H9 (cell line): ENCODE measurements at regions not wholly inside any gene's neighbourhood (a gene's known extent, or its start where the extent isn't known, plus 50 kb on each side); places are given as distances from the start of the nearest gene placed in this dataset.
A peak's percentile ranks its signal among the peaks of the same experiment; 100 is the strongest.

Source experiments
- DNase-seq: peaks from one replicate; pipeline ENCODE4 v3.0.0-alpha.2; 2017
- H2AFZ ChIP-seq: one replicate; pipeline ENCODE4 v1.6.1; 2013; ENCODE audit warnings: mild to moderate bottlenecking, low read length, control low read depth, moderate library complexity
- H2AK5ac ChIP-seq: 2 replicates; pipeline ENCODE4 v1.6.1; 2013; ENCODE audit warnings: low read length, control low read depth, mixed read lengths; ENCODE audit not compliant: insufficient read length
- H2BK120ac ChIP-seq: one replicate; pipeline ENCODE4 v1.6.1; 2013; ENCODE audit warnings: low read depth, mild to moderate bottlenecking, low read length, control low read depth, inconsistent platforms; ENCODE audit not compliant: poor library complexity, severe bottlenecking
- H2BK12ac ChIP-seq: 2 replicates; pipeline ENCODE4 v1.6.1; 2013; ENCODE audit warnings: low read length, control low read depth, mixed read lengths, low read depth; ENCODE audit not compliant: insufficient read length
- H2BK15ac ChIP-seq: 2 replicates; pipeline ENCODE4 v1.6.1; 2013; ENCODE audit warnings: low read depth, low read length, control low read depth
- H2BK20ac ChIP-seq: one replicate; pipeline ENCODE4 v1.6.1; 2013; ENCODE audit warnings: low read depth, mild to moderate bottlenecking, low read length, control low read depth, inconsistent platforms; ENCODE audit not compliant: poor library complexity, severe bottlenecking
- H2BK5ac ChIP-seq: 2 replicates; pipeline ENCODE4 v1.6.1; 2013; ENCODE audit warnings: low read length, control low read depth, mixed read lengths; ENCODE audit not compliant: insufficient read length
- H3K14ac ChIP-seq: 2 replicates; pipeline ENCODE4 v1.6.1; 2013; ENCODE audit warnings: low read length, control low read depth; ENCODE audit not compliant: insufficient read depth
- H3K18ac ChIP-seq: 2 replicates; pipeline ENCODE4 v1.6.1; 2013; ENCODE audit warnings: low read depth, mild to moderate bottlenecking, mixed read lengths, low read length, control low read depth; ENCODE audit not compliant: insufficient read length
- H3K23ac ChIP-seq: 2 replicates; pipeline ENCODE4 v1.6.1; 2013; ENCODE audit warnings: low read length, control low read depth, mixed read lengths, low read depth; ENCODE audit not compliant: insufficient read length
- H3K23me2 ChIP-seq: 2 replicates; pipeline ENCODE4 v1.6.1; 2013; ENCODE audit warnings: low read depth, mild to moderate bottlenecking, mixed read lengths, low read length, control low read depth; ENCODE audit not compliant: insufficient read length, poor library complexity, severe bottlenecking
- H3K27ac ChIP-seq: 2 replicates; pipeline ENCODE4 v1.5.1; 2013; ENCODE audit warnings: low read length, control low read depth, mixed read lengths, low read depth; ENCODE audit not compliant: insufficient read length
- H3K27me3 ChIP-seq: 2 replicates; pipeline ENCODE4 v1.6.1; 2013; ENCODE audit warnings: low read length, control low read depth, inconsistent platforms; ENCODE audit not compliant: insufficient read depth
- H3K4ac ChIP-seq: 2 replicates; pipeline ENCODE4 v1.6.1; 2013; ENCODE audit warnings: low read depth, mild to moderate bottlenecking, control low read depth, inconsistent platforms, low read length, moderate library complexity
- H3K4me1 ChIP-seq: 2 replicates; pipeline ENCODE4 v1.6.1; 2013; ENCODE audit warnings: low read length, control low read depth, inconsistent platforms; ENCODE audit not compliant: insufficient read depth
- H3K4me2 ChIP-seq: 2 replicates; pipeline ENCODE4 v1.6.1; 2013; ENCODE audit warnings: low read length, control low read depth, mixed read lengths; ENCODE audit not compliant: insufficient read length, insufficient read depth
- H3K56ac ChIP-seq: 2 replicates; pipeline ENCODE4 v1.6.1; 2013; ENCODE audit warnings: low read depth, mild to moderate bottlenecking, mixed read lengths, low read length, control low read depth; ENCODE audit not compliant: insufficient read length
- H3K79me1 ChIP-seq: 2 replicates; pipeline ENCODE4 v1.6.1; 2013; ENCODE audit warnings: low read depth, mild to moderate bottlenecking, moderate library complexity, low read length, control low read depth, inconsistent platforms; ENCODE audit not compliant: insufficient read depth, poor library complexity, severe bottlenecking
- H3K79me2 ChIP-seq: 2 replicates; pipeline ENCODE4 v1.6.1; 2013; ENCODE audit warnings: low read length, control low read depth, inconsistent platforms; ENCODE audit not compliant: insufficient read depth
- H3K9ac ChIP-seq: 2 replicates; pipeline ENCODE4 v1.6.1; 2013; ENCODE audit warnings: low read length, control low read depth, mixed read lengths; ENCODE audit not compliant: insufficient read length; ENCODE audit errors: extremely low read depth
- H3K9me3 ChIP-seq: one replicate; pipeline ENCODE4 v1.6.1; 2013; ENCODE audit warnings: low read depth, low read length, inconsistent platforms; ENCODE audit not compliant: control insufficient read depth
- H3T11ph ChIP-seq: one replicate; pipeline ENCODE4 v1.6.1; 2013; ENCODE audit warnings: mild to moderate bottlenecking, low read length, control low read depth, inconsistent platforms
- H4K20me1 ChIP-seq: one replicate; pipeline ENCODE4 v1.6.1; 2013; ENCODE audit not compliant: control insufficient read depth, insufficient read length, insufficient read depth
- H4K5ac ChIP-seq: 2 replicates; pipeline ENCODE4 v1.6.1; 2013; ENCODE audit warnings: low read depth, mild to moderate bottlenecking, mixed read lengths, low read length, control low read depth; ENCODE audit not compliant: insufficient read length
- H4K8ac ChIP-seq: replicated peaks from 2 replicates; pipeline ENCODE4 v1.6.1; 2013; ENCODE audit warnings: low read length, control low read depth, mixed read lengths, low read depth; ENCODE audit not compliant: insufficient read length
- H4K91ac ChIP-seq: 2 replicates; pipeline ENCODE4 v1.6.1; 2013; ENCODE audit warnings: low read depth, mild to moderate bottlenecking, moderate library complexity, mixed read lengths, low read length, control low read depth; ENCODE audit not compliant: insufficient read length
- H3K27ac Mint-ChIP-seq, 3 experiments: 2 replicates in 2 of 3; 3 replicates in 1 of 3; pipeline ENCODE4 v1.8.0; 2020 to 2021; ENCODE audit warnings: mixed read lengths in 3 of 3, mild to moderate bottlenecking in 1 of 3, moderate library complexity in 1 of 3
- H3K27me3 Mint-ChIP-seq: 2 replicates; pipeline ENCODE4 v1.8.0; 2021; ENCODE audit warnings: low read depth, mild to moderate bottlenecking, moderate library complexity, mixed read lengths
- H3K36me3 Mint-ChIP-seq, 3 experiments: 2 replicates in 2 of 3; 3 replicates in 1 of 3; pipeline ENCODE4 v1.8.0; 2020 to 2021; ENCODE audit warnings: low read depth in 3 of 3, mixed read lengths in 3 of 3; ENCODE audit not compliant: insufficient read depth in 1 of 3
- H3K4me1 Mint-ChIP-seq, 2 experiments: 2 replicates each; pipeline ENCODE4 v1.8.0; 2020; ENCODE audit warnings: mixed read lengths in 2 of 2
- H3K4me3 Mint-ChIP-seq, 2 experiments: 2 replicates in 1 of 2; 3 replicates in 1 of 2; pipeline ENCODE4 v1.8.0; 2020 to 2021; ENCODE audit warnings: mild to moderate bottlenecking in 2 of 2, mixed read lengths in 2 of 2, moderate library complexity in 1 of 2
- H3K9me3 Mint-ChIP-seq, 2 experiments: 2 replicates in 1 of 2; 3 replicates in 1 of 2; pipeline ENCODE4 v1.8.0; 2020; ENCODE audit warnings: mild to moderate bottlenecking in 2 of 2, mixed read lengths in 2 of 2, moderate library complexity in 1 of 2
- WGBS: extraction: QIAGEN DNeasy Blood & Tissue Kit; methylation state at CpG from one replicate; pipeline ENCODE4 v1.1.7; 2013; ENCODE audit warnings: missing lambda C conversion rate, low lambda C conversion rate, mixed read lengths; ENCODE audit not compliant: insufficient read length; ENCODE audit errors: extremely low coverage; 5-methylcytosine and 5-hydroxymethylcytosine counted together
- TF ChIP-seq, protein P1 (sequence below): fragments of 200-600 bp; sonication (generic); conservative IDR thresholded peaks from 3 replicates; pipeline ENCODE4 v1.8.0; 2021; ENCODE audit warnings: antibody characterized with exemption, mild to moderate bottlenecking

GRCh38 chr5:174222891-174223290 lies 177.4 kb downstream of the NSG2 start:
- Histone ChIP-seq H3K4me2 (no peak overlapping the region), H3K4ac (no peak overlapping the region), H4K5ac (no peak overlapping the region), H3K14ac (no peak overlapping the region), H4K91ac (no peak overlapping the region), H3K79me1 (no peaks in the 10 kb centered on the region), H2BK15ac (no peak overlapping the region), H3K27ac (no peak overlapping the region), H3T11ph (no peak overlapping the region), H2AK5ac (no peak overlapping the region), H3K23ac (no peak overlapping the region), H3K9ac (no peak overlapping the region), H2BK20ac (no peak overlapping the region), H3K9me3 (no peaks in the 10 kb centered on the region), H2BK12ac (no peak overlapping the region), H2AFZ (no peak overlapping the region), H3K18ac (no peak overlapping the region), H3K4me1 (no peaks in the 10 kb centered on the region), H4K20me1 (no peaks in the 10 kb centered on the region), H4K8ac (no peak overlapping the region), H3K79me2 (no peaks in the 10 kb centered on the region), H2BK5ac (no peak overlapping the region), H3K27me3 (no peaks in the 10 kb centered on the region), H3K56ac (no peak overlapping the region), H3K23me2 (no peaks in the 10 kb centered on the region), H2BK120ac (no peak overlapping the region)
- no CpG with 5 or more reads among the region's 5 CpGs for WGBS
- no peaks in the 10 kb centered on the region for H3K9me3 Mint-ChIP-seq
- TF ChIP-seq, protein P1, sequence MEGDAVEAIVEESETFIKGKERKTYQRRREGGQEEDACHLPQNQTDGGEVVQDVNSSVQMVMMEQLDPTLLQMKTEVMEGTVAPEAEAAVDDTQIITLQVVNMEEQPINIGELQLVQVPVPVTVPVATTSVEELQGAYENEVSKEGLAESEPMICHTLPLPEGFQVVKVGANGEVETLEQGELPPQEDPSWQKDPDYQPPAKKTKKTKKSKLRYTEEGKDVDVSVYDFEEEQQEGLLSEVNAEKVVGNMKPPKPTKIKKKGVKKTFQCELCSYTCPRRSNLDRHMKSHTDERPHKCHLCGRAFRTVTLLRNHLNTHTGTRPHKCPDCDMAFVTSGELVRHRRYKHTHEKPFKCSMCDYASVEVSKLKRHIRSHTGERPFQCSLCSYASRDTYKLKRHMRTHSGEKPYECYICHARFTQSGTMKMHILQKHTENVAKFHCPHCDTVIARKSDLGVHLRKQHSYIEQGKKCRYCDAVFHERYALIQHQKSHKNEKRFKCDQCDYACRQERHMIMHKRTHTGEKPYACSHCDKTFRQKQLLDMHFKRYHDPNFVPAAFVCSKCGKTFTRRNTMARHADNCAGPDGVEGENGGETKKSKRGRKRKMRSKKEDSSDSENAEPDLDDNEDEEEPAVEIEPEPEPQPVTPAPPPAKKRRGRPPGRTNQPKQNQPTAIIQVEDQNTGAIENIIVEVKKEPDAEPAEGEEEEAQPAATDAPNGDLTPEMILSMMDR = no peak
- peaks cover 0 to 10% of the 10 kb centered on the region in 2 experiments; a peak in 2 of 4 replicates for H3K4me1 Mint-ChIP-seq
- H3K27ac Mint-ChIP-seq = no peak overlapping the region
- no peaks in the 10 kb centered on the region; a peak in 1 of 7 replicates for H3K36me3 Mint-ChIP-seq
- H3K27me3 Mint-ChIP-seq = peaks cover 3% of the 10 kb centered on the region
- DNase-seq = peak; percentile 74
- H3K4me3 Mint-ChIP-seq = no peak overlapping the region
